Psoas muscle (tissue), 7 donors: ENCODE measurements at regions not wholly inside any gene's neighbourhood (a gene's known extent, or its start where the extent isn't known, plus 50 kb on each side); places are given as distances from the start of the nearest gene placed in this dataset.

Experiments
- ATAC-seq, 4 donors: fragments of 200-7000 bp; cut with Tn5 transposase; one replicate each; pipeline ENCODE4 v1.9.1; 2020; ENCODE audit warnings: moderate library complexity in 3 of 4, mild to moderate bottlenecking in 2 of 4
- DNase-seq, 2 donors: peaks; one replicate each; pipeline ENCODE4 v3.0.0-alpha.2; 2020
- H3K27ac ChIP-seq: fragments of 200-600 bp; one replicate; pipeline ENCODE4 v1.8.0; 2022
- H3K27me3 ChIP-seq, 3 donors: fragments of 200-600 bp in 1 of 3; one replicate each; pipeline versions ENCODE4 v1.6.1 to v1.8.0; 2013 to 2022; ENCODE audit warnings: low read length in 2 of 3, mild to moderate bottlenecking in 2 of 3, moderate library complexity in 1 of 3; ENCODE audit not compliant: insufficient read depth in 3 of 3
- H3K36me3 ChIP-seq, 2 donors: fragments of 200-600 bp in 1 of 2; one replicate each; pipeline versions ENCODE4 v1.6.1 to v1.8.0; 2013 to 2022; ENCODE audit warnings: low read depth in 1 of 2, mild to moderate bottlenecking in 1 of 2, moderate library complexity in 1 of 2; ENCODE audit not compliant: insufficient read depth in 1 of 2
- H3K4me1 ChIP-seq: fragments of 200-600 bp; one replicate; pipeline ENCODE4 v1.8.0; 2022
- H3K4me3 ChIP-seq: fragments of 200-600 bp; one replicate; pipeline ENCODE4 v1.8.0; 2022; ENCODE audit warnings: mild to moderate bottlenecking
- H3K9me3 ChIP-seq: fragments of 200-600 bp; one replicate; pipeline ENCODE4 v1.8.0; 2022
- WGBS, 3 donors: extraction: QIAGEN DNeasy Blood & Tissue Kit; methylation state at CpG; one replicate each; pipeline versions ENCODE4 v1.1.6 to v1.1.7; 2013; 5-methylcytosine and 5-hydroxymethylcytosine counted together
- intact Hi-C, 2 donors: fragments of 100-400 bp; cut with DNase I; formaldehyde crosslinking; loops; one replicate each; pipeline versions ENCODE4 v1.11.0 to v1.14.2; 2022
- TF ChIP-seq, protein P1 (sequence below): fragments of 200-600 bp; IDR thresholded peaks from one replicate; pipeline ENCODE4 v1.8.0; 2022; ENCODE audit warnings: antibody characterized with exemption
- donor health status: healthy with polysubstance abuse.
- donor health status: DM: no; HTN: no; CAD: no; lungs with moderate emphysema.
- donor health status: Bipolar disorder and iron deficiency.
- donor health status: healthy.
- donor health status: DM: yes; HTN: yes; CAD: no.
- donor health status: DM: no; HTN: no; CAD: no.
- donor health status: DM: yes; HTN: yes; CAD: no.

GRCh38 chr5:10085185-10085584, 164.5 kb downstream of the ATPSCKMT start:
- WGBS, 3 donors = 68 to 72% (median 71%) methylated on average over 5 of the region's 5 CpGs
- ATAC-seq = no peak
- intact Hi-C loops = no loop called here
- Histone ChIP-seq H3K4me1 (no peaks in the 10 kb centered on the region), H3K4me3 (no peak overlapping the region), H3K27me3 (peaks cover 0 to 3% (median 0%) of the 10 kb centered on the region in 3 donors), H3K27ac (no peak overlapping the region), H3K36me3 (no peaks in the 10 kb centered on the region), H3K9me3 (peaks cover 9% of the 10 kb centered on the region)
- TF ChIP-seq, protein P1, sequence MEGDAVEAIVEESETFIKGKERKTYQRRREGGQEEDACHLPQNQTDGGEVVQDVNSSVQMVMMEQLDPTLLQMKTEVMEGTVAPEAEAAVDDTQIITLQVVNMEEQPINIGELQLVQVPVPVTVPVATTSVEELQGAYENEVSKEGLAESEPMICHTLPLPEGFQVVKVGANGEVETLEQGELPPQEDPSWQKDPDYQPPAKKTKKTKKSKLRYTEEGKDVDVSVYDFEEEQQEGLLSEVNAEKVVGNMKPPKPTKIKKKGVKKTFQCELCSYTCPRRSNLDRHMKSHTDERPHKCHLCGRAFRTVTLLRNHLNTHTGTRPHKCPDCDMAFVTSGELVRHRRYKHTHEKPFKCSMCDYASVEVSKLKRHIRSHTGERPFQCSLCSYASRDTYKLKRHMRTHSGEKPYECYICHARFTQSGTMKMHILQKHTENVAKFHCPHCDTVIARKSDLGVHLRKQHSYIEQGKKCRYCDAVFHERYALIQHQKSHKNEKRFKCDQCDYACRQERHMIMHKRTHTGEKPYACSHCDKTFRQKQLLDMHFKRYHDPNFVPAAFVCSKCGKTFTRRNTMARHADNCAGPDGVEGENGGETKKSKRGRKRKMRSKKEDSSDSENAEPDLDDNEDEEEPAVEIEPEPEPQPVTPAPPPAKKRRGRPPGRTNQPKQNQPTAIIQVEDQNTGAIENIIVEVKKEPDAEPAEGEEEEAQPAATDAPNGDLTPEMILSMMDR = no peak
- DNase-seq = no peak

DNA sequence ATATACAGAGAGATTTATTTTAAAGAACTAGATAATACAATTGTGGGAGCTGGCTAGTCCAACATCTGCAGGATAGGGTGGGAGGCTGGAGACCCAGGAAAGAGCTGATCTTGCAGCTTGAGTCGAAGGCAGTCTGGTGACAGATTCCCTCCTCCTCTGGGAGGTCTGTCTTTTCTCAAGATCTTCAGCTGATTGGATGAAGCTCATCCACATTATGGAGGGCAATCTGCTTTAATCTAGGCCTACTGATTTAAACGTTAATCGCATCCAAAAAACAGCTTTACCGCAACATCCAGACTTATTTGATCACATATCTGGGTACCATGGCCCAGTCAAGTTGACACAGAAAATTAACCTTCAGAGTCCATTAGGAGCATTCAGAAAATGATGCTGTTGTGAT, 168.1 kb downstream of the ATPSCKMT start:
- intact Hi-C loops = no loop called here
- no peak for ATAC-seq
- H3K9me3 ChIP-seq = no peaks in the 10 kb centered on the region
- WGBS, 3 donors = 82 to 89% (median 87%) methylated on average over 4 of the region's 4 CpGs
- no peak for DNase-seq
- no peak overlapping the region for H3K27ac ChIP-seq
- H3K36me3 ChIP-seq = no peaks in the 10 kb centered on the region
- TF ChIP-seq, protein P1 = no peak
- peaks cover 0 to 3% (median 0%) of the 10 kb centered on the region in 3 donors for H3K27me3 ChIP-seq
- no peaks in the 10 kb centered on the region for H3K4me1 ChIP-seq
- H3K4me3 ChIP-seq = no peak overlapping the region

- 80 to 83% (median 81%) methylated on average over 11 of the region's 11 CpGs for WGBS, 3 donors
- ATAC-seq = no peak
- no peak overlapping the region for H3K4me3 ChIP-seq
These were observed 171.7 kb downstream of the ATPSCKMT start for GRCh38 chr5:10077791-10078545.

DNA sequence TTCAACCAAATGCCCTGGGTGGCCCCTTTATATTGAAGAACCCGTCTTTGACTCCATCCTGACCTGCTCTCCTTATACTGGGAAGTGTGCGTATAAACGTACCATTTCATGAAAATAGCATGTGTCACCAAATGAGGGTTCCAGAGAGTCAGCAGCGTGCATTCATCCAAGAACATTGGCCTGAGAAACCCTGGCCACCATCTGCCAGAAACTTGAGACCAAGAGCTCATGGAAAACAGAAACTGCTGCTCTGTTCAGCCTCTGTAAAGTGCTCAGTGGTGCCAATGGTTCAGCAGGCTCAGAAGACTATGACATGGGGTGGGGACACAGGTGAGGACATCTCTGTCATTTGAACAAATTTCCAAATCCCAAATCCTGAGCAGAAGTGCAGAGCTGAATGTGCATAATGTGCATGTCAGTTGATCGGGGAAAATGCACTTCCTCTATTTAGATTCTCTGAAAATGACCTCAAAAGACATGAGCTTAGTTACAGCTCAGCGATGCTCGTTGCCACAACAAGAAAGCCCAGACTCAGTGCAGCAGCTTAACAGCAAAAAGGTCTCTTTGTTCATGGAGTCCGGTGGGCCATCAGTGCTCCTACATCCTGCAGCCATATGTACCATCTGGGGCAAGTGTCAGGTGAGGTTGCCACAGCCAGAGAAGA, 176.1 kb downstream of the ATPSCKMT start:
- intact Hi-C loops = no loop called here
- no peak for DNase-seq
- H3K27ac ChIP-seq = no peak overlapping the region
- no peak for ATAC-seq
- H3K36me3 ChIP-seq = no peaks in the 10 kb centered on the region
- H3K4me3 ChIP-seq = no peak overlapping the region
- H3K27me3 ChIP-seq = no peaks in the 10 kb centered on the region
- 23 to 32% (median 26%) methylated on average over 8 of the region's 8 CpGs for WGBS, 3 donors
- no peaks in the 10 kb centered on the region for H3K4me1 ChIP-seq
- H3K9me3 ChIP-seq = no peaks in the 10 kb centered on the region
- TF ChIP-seq, protein P1 = no peak

More at GRCh38 chr5:10077791-10078545, 171.7 kb downstream of the ATPSCKMT start:
- DNase-seq = no peak
- intact Hi-C loops = no loop called here
- TF ChIP-seq, protein P1 = no peak
- Histone ChIP-seq H3K27ac (no peak overlapping the region), H3K36me3 (no peaks in the 10 kb centered on the region), H3K9me3 (no peaks in the 10 kb centered on the region), H3K27me3 (peaks cover 0 to 3% (median 0%) of the 10 kb centered on the region in 3 donors), H3K4me1 (no peaks in the 10 kb centered on the region)
